ENCODE measurements at regions not wholly inside any gene's neighbourhood (a gene's known extent, or its start where the extent isn't known, plus 50 kb on each side); places are given as distances from the start of the nearest gene placed in this dataset.

GRCh38 chr14:42424501-42424900 lies 817.8 kb downstream of the LRFN5 start:
- no peak for DNase-seq

- no peak for DNase-seq
Measured at GRCh38 chr14:42421377-42422078, 814.9 kb downstream of the LRFN5 start.

GRCh38 chr14:42420071-42420470 lies 813.4 kb downstream of the LRFN5 start:
- no peak for DNase-seq

GRCh38 chr14:42407153-42407552 lies 800.5 kb downstream of the LRFN5 start:
- no peak for DNase-seq

- DNase-seq = no peak
Measured at GRCh38 chr14:42391146-42391834, 784.6 kb downstream of the LRFN5 start.

- DNase-seq = no peak
Measured at GRCh38 chr14:42378880-42379279, 772.2 kb downstream of the LRFN5 start.

GRCh38 chr14:42378274-42378673 lies 771.6 kb downstream of the LRFN5 start:
- no peak for DNase-seq

GRCh38 chr14:42374332-42374731 lies 767.7 kb downstream of the LRFN5 start:
- DNase-seq = no peak

- no peak for DNase-seq
Measured at GRCh38 chr14:42370056-42370455, 763.4 kb downstream of the LRFN5 start.

GRCh38 chr14:42368234-42368633 lies 761.6 kb downstream of the LRFN5 start:
- no peak for DNase-seq

GRCh38 chr14:42353315-42353714 lies 746.6 kb downstream of the LRFN5 start:
- no peak for DNase-seq

GRCh38 chr14:42335918-42336317 lies 729.2 kb downstream of the LRFN5 start:
- no peak for DNase-seq

GRCh38 chr14:42334931-42335330 lies 728.3 kb downstream of the LRFN5 start:
- no peak for DNase-seq

GRCh38 chr14:42323426-42323825 lies 716.8 kb downstream of the LRFN5 start:
- no peak for DNase-seq

GRCh38 chr14:42322531-42323284 lies 716.0 kb downstream of the LRFN5 start:
- no peak for DNase-seq

- no peak for DNase-seq
Measured at GRCh38 chr14:42319996-42320395, 713.3 kb downstream of the LRFN5 start.

GRCh38 chr14:42316693-42317092 lies 710.0 kb downstream of the LRFN5 start:
- no peak for DNase-seq

GRCh38 chr14:42311876-42312275 lies 705.2 kb downstream of the LRFN5 start:
- no peak for DNase-seq

GRCh38 chr14:42307239-42307825 lies 700.7 kb downstream of the LRFN5 start:
- DNase-seq = no peak

GRCh38 chr14:42299692-42300091 lies 693.0 kb downstream of the LRFN5 start:
- DNase-seq = no peak

- no peak for DNase-seq
Measured at GRCh38 chr14:42293180-42293579, 686.5 kb downstream of the LRFN5 start.

- no peak for DNase-seq
Measured at GRCh38 chr14:42277840-42278239, 671.2 kb downstream of the LRFN5 start.
